ENCODE measurements at regions not wholly inside any gene's neighbourhood (a gene's known extent, or its start where the extent isn't known, plus 50 kb on each side); places are given as distances from the start of the nearest gene placed in this dataset.

DNA sequence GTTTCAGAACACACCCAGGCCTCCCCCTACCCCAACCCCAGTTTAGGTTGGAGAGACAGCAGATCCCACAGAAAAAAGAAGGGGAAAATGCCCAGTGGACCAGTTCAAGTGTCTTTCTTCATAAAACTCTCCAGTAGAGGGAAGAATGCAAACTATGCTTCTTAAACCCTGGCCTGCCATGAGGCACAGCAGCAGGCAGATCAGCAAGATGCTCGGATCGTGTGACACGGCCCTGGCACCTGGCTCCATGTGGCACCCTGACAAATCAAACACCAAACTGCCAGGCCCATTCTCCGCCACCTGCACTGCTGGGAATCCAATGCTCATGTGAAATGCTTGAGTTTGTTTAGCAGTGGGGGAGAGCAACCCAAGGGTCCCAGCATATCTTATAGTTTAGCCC, 166.8 kb downstream of the SOX9 start:
- DNase-seq (ENCODE audit: low spot score), result no peak
- intact Hi-C loops (cut with DNase I), result no loop called here

DNA sequence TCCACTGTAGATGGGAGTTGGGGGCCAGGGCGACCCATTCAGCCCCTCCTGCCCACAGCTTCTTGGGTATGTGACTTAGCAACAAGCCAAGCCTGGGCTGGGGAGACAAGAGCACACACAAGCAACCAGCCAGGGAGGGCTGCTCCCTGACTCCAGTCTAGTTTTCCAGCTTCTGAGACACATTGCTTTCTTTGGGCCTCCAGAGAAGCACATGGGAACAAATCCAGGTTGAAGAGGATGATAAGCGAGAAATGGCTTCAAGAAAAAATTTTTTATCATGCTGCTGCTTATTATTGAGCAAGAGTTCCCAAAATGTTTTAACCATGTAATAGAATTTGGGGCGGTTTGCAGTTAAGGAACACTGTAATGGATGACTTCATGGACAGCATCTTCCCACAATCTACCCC, 173.7 kb downstream of the SOX9 start:
- intact Hi-C loops (cut with DNase I), result no loop called here
- no peak for DNase-seq (ENCODE audit: low spot score)

DNA sequence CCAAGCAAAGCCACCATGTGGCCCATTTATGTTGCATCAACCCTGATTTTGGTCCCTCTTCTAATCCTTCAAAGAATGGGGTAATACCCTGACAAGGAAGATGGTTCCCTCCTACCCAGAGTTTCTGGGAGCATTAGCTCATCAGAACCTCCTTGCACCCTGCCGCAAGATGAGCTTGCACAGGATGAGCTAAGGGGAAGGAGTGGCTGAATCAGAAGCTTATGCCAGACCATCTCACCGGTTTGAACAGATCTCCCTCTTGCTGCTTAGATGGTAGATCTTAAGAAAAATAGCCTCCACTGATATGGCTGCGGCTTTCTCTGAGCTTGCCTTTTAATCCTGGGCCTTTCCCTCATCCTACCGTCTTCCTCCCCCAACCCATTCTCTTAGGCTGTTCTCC, 175.1 kb downstream of the SOX9 start:
- DNase-seq (ENCODE audit: low spot score), result no peak
- intact Hi-C loops (cut with DNase I), result no loop called here

DNA sequence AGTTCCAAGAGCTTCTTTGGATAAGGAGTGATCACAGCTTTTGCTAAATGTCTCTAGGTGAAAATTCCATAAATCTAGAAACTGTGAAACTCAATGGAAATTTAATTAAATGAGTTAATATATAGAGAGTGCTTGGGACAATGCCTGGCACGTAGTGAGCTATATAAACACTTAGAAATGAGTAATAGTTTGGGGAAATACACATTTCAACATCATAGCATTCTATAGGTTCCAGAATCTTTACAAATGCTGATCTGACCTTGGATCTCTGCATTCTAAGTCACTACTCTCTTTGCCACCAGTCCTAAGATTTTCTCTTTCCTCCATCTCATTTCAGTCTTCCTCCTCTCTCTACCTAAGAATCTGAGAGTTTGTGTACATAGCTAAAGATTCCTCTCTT, 175.6 kb downstream of the SOX9 start:
- no peak for DNase-seq (ENCODE audit: low spot score)
- intact Hi-C loops (cut with DNase I), result no loop called here

DNA sequence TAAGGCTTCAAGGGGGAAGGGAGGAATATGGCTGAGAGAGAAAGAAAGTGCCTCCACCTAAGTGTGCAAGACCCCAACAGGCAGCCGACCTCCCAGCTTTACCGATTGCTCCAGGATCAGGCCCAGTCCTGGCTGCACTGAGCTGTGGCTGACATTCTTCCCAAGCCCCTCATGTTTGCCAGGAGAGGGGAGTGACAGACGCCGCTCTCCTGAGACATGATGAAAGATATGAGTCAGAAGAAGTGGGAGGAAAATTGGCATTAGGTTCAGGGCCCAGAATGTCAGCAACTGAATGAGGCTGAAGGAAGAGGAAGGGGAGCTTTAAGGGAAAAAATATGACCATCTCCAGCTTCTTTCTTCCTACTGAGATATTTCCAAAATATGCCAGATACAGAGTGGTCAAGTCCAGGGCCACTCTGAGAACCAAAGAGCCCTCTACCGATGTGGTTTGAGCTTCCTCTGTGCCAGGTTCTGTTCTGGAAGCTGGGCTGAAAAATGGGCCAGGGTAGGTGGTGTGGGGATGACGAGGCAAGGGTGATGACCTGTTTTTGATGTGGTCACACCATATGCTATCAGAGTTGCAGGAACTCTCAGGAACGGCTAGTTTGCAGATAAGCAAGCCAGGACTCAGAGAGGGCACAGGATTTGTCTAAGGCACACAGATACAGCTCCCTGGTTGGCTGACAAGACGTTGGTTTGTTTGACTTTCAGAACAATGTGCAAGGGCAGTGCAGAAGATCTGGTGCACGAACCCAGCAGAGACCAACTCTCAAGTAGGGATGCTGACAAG, 176.7 kb downstream of the SOX9 start:
- DNase-seq (ENCODE audit: low spot score), result no peak
- intact Hi-C loops (cut with DNase I), result no loop called here

DNA sequence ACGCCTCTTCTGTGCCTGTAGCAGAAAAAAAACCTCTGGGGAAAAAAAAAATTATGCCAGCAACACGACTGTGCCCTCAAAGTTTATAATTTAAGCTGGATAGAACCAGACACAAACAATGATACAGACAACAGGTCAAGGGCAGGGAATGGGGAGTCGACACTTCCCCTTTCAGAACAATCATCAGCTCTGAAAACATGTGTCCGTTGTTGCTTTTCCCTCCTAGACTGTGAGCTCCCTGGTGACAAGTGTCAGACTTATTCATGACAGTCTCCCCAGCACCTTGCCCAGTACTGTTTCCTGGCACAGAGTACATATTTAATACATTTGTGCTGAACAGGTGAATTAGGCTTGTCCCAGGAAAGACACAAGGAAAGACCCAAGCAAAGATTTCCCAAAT, 178.3 kb downstream of the SOX9 start:
- DNase-seq (ENCODE audit: low spot score), result no peak
- intact Hi-C loops (cut with DNase I), result no loop called here

DNA sequence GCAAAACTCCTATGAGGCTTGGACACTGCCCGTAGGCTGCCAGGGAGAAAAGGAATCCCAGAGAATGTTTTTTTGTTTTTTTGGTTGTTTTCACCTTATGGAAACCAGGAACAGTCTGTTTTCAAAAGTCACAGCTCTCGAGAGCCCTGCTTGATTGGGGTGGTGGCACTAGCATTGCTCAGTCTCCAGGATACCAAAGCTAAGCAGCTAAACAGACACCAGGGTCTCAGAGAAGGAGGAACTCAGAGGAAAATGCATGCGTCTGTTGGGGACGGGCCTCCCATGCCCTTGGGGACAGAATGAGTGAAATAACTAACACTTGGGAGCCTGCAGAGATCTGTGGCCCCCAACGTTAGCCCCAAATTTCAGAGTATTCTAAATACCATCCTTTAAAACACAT, 178.8 kb downstream of the SOX9 start:
- DNase-seq (ENCODE audit: low spot score), result no peak
- intact Hi-C loops (cut with DNase I), result no loop called here

DNA sequence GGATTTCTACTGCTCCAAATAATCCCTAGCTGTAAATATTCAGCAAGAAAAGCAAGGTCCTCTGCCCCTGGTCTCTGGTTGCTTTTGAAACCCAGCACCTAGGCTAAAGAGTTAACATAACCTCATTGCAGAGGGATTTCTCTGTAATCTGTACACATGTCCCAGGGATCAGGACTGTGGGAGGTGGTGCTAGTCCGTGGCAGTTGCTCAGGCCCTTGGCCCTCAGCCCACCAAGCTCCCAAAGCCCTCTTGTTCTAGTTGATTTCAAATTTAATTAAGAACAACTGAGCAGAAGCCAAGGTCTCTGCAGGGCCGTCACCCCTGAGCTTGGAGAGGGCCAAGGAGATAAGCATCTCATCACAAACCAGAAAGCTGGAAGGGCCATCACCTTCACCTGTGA, 181.1 kb downstream of the SOX9 start:
- no peak for DNase-seq (ENCODE audit: low spot score)
- intact Hi-C loops (cut with DNase I), result no loop called here

DNA sequence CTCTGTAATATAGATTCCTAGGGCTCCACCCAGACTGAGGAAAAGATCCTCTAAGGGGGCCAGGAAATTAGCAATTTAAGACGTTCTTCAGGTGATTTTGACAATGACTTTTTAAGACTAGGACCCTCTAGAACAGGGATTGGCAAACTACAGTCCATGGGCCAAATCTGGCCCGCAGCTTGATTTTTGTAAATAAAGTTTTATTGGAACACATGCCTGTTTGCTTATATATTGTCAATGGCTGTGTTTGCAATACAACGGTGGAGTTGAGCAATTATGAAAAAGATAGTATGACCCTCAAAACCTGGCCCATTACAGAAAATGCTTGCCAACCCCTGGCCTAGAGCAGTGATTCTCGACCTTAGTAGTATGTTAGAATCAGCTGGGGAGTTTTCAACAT, 181.9 kb downstream of the SOX9 start:
- no peak for DNase-seq (ENCODE audit: low spot score)
- intact Hi-C loops (cut with DNase I), result no loop called here

DNA sequence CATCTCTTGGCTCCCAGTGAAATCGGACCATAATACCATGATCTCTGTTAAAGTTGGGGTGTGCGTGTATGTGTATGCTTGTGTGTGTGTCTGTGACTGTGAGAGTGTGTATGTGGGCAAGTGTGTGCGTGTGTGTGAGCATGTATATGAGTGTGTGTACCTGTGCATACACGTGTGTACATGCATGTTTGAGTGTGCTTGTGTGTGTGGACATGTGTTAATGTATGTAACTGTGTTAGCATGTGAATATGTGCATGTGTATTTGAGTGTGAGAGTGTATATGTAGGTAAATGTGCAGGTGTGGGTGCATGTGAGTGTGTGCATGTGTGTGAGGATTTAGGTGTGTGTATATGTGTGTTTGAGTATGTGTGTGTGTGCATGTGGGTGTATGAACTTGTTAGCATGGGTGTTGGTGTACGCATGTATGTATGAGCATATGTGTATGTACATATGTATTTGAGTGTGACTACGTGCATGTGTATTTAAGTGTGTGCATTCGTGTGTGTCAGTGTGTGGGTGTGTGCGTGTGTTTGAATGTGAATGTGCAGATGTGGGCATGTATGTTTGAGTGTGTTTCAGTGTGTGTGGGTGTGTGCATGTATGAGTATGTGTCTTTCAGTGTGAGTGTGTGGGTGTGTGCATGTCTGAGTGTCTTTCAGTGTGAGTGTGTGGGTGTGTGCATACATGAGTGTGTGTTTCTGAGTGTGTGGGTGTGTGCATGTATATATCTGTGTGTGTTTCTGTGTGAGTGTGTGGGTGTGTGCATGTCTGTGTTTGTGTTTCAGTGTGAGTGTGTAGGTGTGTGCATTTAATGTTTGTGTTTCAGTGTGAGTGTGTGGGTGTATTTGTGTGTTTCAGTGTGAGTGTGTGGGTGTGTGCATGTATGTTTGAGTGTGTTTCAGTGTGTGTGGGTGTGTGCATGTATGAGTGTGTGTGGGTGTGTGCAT, 183.2 kb downstream of the SOX9 start:
- intact Hi-C loops (cut with DNase I), result no loop called here
- no peak for DNase-seq (ENCODE audit: low spot score)

DNA sequence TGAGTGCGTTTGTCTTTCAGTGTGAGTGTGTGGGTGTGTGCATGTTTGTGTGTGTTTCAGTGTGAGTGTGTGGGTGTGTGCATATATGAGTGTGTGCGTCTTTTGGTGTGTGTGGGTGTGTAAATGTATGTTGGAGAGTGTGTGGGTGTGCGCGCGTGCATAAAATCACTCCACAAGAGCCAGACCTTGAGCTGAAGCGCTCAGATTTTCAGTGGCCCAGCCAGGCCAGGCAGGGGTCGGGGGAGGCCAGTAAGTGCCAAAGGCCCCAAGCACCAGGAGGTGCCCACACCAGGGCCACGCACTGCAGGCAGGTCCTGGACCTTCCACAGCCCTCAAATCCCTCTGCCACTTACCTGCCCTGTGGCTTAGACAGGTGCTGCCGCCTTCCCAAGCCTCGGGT, 184.0 kb downstream of the SOX9 start:
- intact Hi-C loops (cut with DNase I), result no loop called here
- DNase-seq (ENCODE audit: low spot score), result no peak

DNA sequence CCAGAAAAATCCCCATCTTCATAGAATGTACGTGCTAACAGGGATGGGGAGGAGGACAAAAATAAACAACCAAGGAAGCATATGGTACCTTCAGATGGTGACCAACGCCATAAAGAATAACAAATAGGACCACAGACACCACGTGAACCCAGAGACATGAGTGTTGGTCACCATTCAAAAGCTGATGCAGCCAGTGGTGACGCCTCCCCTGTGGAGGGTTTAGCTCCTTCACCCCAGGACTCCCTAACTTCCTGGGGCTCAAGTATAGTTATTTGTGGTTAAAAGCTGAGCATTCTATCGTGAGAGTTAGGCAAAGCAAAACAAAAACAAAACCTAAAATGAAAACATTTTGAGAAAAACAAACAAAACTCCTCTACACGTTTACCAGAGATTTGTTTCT, 184.7 kb downstream of the SOX9 start:
- intact Hi-C loops (cut with DNase I), result no loop called here
- DNase-seq (ENCODE audit: low spot score), result no peak

DNA sequence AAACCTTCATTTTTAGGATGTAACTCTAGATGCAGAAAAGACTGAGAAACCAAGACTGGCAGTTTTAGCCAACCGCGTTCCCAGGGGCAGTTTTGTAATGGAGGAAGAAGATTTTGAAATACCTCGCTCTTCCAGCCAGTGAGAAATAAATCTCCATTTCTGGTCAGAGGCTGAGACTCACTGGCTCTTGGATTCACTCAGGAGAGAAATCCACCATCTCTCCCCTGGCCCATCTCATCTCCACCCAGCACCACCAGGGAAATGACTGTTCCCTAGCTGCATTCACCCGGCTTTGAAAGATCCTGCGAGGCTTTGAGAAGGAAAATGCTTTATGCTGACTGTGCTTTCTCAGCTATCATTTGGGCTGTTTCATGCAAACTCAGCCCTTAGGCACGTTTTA, 185.2 kb downstream of the SOX9 start:
- intact Hi-C loops (cut with DNase I), result no loop called here

DNA sequence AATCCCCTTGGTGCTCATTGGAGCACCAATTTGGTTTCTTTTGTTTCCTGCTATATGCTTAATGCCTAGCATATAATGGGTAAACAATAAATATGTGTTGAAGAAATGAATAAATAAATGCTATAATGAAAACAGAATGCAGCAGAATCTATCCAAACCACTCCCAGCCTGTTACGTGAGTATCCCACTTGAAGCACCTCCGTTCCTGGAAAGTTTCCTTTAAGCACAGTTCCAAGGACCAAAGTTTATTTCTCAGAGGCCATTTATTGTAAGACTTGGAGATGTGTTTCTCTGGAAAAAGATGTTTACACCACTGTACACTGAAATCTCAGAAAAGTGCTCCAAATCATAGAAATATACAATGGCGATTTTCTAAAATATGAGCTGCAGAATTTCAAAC, 187.0 kb downstream of the SOX9 start:
- intact Hi-C loops (cut with DNase I), result no loop called here
- no peak for DNase-seq (ENCODE audit: low spot score)

More for the DNA sequence above, 185.2 kb downstream of the SOX9 start:
- no peak for DNase-seq (ENCODE audit: low spot score)

DNA sequence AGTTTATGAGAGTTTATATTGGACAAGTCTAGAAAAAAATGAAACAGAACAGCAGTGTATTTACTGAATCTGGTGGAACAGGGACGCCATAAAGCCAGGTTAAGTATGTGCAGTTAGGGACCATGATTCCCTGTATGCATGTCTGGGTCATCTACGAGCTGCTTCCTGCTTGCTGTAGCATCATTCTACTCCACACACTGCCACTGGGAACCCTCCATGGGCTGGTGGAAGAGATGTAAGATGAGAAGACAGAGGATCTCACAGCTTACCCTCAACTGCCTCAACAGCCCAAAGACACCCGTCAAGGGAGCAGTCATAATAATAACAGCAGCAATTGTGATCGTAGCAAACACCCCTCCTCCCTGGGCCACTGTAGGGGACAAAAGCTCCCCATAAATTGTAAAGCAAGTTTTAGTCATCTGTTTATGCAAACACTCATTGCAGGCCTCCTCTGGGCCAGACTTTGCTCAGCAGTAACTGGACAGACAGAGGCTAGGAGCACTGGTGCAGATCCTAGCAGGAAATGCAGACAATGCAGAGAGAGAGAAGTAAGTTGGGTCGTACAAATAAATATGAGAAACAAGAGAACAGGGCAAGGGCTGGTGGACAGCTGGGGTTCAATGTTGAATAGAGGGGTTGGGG, 188.0 kb downstream of the SOX9 start:
- intact Hi-C loops (cut with DNase I), result no loop called here
- DNase-seq (ENCODE audit: low spot score), result no peak

DNA sequence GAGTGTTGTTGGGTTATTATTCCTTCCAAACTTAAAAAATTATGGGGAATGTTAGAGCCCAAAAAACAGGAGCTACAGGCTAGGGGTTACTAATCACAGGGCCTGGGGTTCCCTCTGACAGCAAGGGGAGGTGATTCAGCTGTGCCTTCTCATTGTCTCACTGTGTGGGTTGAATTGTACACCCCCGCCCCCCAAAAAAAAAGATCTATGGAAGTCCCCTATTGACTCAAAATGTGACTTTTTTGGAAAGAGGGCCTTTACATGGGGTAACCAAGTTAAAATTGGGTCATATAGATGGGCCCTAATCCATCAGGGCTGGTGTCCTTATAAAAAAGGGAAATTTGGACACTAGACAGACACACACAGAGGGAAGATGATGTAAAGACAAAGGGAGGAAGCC, 190.2 kb downstream of the SOX9 start:
- intact Hi-C loops (cut with DNase I), result no loop called here

DNA sequence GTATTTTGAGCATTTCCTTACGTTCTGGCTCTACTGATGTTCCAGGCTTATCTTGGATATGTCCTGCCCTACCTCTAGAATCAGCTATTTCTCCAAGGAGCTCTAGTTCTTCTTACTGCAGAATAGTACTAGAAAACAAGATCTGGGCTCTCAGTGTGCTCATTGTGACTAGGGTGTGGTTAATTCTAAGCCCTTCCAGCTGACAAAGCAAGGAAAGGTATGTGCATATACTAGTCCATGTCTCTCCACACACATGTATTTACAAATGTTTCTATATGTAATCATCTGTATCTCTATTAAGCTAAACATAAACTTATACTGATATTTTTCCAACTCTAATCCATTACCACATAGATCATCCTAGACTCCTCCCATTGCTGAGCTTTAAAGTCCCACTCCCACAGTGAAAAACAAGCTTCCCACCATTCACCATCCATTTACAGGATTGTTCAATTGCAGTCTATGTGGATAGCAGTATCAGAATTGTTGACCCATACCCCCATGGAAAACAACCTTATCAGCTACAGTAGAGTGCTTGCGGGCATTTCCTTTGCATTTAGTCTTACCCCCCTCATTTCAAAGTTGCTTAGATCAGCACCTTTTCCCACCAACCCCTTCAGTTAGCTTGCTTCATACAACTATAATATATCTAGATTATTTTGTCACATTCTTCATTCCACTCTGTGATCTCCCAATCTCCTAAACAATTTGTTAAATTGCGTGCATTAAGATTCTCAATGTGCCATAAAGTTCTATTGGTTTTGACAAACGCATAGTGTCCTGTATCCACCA, 194.5 kb downstream of the SOX9 start:
- no peak for DNase-seq (ENCODE audit: low spot score)
- intact Hi-C loops (cut with DNase I), result no loop called here

More for the DNA sequence above, 190.2 kb downstream of the SOX9 start:
- no peak for DNase-seq (ENCODE audit: low spot score)

DNA sequence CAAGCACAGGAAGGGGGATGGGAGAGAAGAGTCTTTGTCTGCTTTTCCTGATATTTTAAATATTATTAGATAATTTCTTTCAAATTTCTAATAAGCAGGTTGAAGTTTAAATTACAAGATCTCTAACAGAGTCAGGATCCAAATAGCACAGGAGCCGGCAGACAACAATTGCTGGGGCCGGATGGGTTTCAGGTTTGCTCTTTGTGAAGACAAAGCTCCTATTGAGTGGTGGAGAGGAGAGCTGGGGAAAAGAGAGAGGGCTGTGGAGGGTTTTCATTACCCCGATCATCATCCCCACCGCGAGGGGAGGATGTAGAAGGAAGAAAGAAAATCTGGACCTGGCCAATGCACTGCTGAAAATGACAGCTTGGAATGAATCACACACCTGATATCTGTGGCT, 197.3 kb downstream of the SOX9 start:
- no peak for DNase-seq (ENCODE audit: low spot score)
- intact Hi-C loops (cut with DNase I), result no loop called here

DNA sequence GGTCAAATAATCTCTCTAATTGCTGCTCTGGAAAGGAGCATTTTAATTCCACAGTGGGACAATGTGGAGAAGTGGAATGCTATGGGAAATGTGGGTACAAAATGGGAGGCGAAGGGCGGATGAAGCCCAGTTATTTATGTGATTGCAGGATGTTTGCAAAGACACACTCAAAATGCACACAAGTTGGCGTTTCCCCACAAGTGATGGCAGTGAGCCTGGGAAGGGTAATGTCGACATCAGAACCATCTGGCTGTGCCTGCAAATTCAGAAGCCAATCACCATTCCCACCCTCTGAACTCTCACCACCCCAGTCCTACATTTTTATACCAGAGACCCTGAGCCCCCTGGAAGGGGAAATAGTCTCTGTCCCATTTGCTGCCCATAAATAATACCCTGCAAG, 201.1 kb downstream of the SOX9 start:
- no peak for DNase-seq (ENCODE audit: low spot score)
- intact Hi-C loops (cut with DNase I), result no loop called here

DNA sequence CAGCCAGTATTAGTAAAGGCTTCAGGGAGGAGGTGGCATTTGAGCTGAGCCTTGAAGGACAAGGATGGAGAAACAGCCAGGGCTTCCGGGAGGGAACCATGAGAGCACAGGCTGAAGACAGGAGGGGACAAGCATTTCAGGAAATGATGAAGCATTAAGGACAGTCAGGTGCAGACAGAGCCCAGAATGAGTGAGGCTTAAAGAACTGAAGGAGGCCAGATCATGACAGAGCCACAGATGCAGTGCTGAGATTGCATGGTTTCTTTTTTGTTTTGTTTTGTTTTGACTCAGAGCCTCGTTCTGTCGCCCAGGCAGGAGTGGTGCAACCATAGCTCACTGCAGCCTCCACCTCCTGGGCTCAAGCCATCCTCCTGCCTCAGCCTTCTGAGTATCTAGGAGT, 211.5 kb downstream of the SOX9 start:
- intact Hi-C loops (cut with DNase I), result no loop called here
- DNase-seq (ENCODE audit: low spot score), result no peak

Data from posterior vena cava (tissue), 2 donors.